ENCODE measurements at regions not wholly inside any gene's neighbourhood (a gene's known extent, or its start where the extent isn't known, plus 50 kb on each side); places are given as distances from the start of the nearest gene placed in this dataset.

GRCh38 chr5:56529666-56530430 lies 285.5 kb upstream of the MAP3K1 start:
- no peaks in the 10 kb centered on the region for H3K9me3 ChIP-seq
- DNase-seq (ENCODE audit: low spot score): no peak
- no peaks in the 10 kb centered on the region for H3K36me3 ChIP-seq
- no peak overlapping the region for H3K27ac ChIP-seq
- no peaks in the 10 kb centered on the region for H3K27me3 ChIP-seq
- no peak overlapping the region for H3K4me3 ChIP-seq
- no peaks in the 10 kb centered on the region for H3K4me1 ChIP-seq
- no peak for TF ChIP-seq CTCF (IDR thresholded peaks at IDR 0.05)

GRCh38 chr5:56527174-56527573 lies 288.2 kb upstream of the MAP3K1 start:
- H3K27ac ChIP-seq: no peak overlapping the region
- H3K27me3 ChIP-seq: no peaks in the 10 kb centered on the region
- H3K4me1 ChIP-seq: peaks cover 0 to 16% of the 10 kb centered on the region in 2 donors
- DNase-seq (ENCODE audit: low spot score): no peak
- no peak overlapping the region for H3K4me3 ChIP-seq
- no peak for TF ChIP-seq CTCF (IDR thresholded peaks at IDR 0.05)
- H3K36me3 ChIP-seq: no peaks in the 10 kb centered on the region
- no peaks in the 10 kb centered on the region for H3K9me3 ChIP-seq

- TF ChIP-seq CTCF (IDR thresholded peaks at IDR 0.05): no peak
- no peaks in the 10 kb centered on the region for H3K27me3 ChIP-seq
- no peak overlapping the region for H3K4me3 ChIP-seq
- H3K36me3 ChIP-seq: no peaks in the 10 kb centered on the region
- H3K27ac ChIP-seq: no peak overlapping the region
- H3K9me3 ChIP-seq: no peaks in the 10 kb centered on the region
- no peak for DNase-seq (ENCODE audit: low spot score)
- peaks cover 0 to 16% of the 10 kb centered on the region in 2 donors for H3K4me1 ChIP-seq
Observed at GRCh38 chr5:56525113-56525512, 290.2 kb upstream of the MAP3K1 start.

GRCh38 chr5:56523790-56524575 lies 290.9 kb upstream of the ANKRD55 start:
- H3K27ac ChIP-seq: peak overlapping the region in 1 of 2 donors; percentile 21

GRCh38 chr5:56522960-56523359 lies 289.8 kb upstream of the ANKRD55 start:
- peak overlapping the region in 1 of 2 donors; percentile 21 for H3K27ac ChIP-seq
- no peaks in the 10 kb centered on the region for H3K9me3 ChIP-seq
- H3K4me1 ChIP-seq: peaks cover 0 to 16% of the 10 kb centered on the region in 2 donors
- peak; percentile 83 for DNase-seq (ENCODE audit: low spot score)
- no peaks in the 10 kb centered on the region for H3K36me3 ChIP-seq
- no peak for TF ChIP-seq CTCF (IDR thresholded peaks at IDR 0.05)
- no peaks in the 10 kb centered on the region for H3K27me3 ChIP-seq
- H3K4me3 ChIP-seq: no peak overlapping the region

More at GRCh38 chr5:56523790-56524575, 290.9 kb upstream of the ANKRD55 start:
- Histone ChIP-seq H3K4me1 (peaks cover 0 to 16% of the 10 kb centered on the region in 2 donors), H3K4me3 (no peak overlapping the region), H3K36me3 (no peaks in the 10 kb centered on the region), H3K27me3 (no peaks in the 10 kb centered on the region), H3K9me3 (no peaks in the 10 kb centered on the region)
- TF ChIP-seq CTCF (IDR thresholded peaks at IDR 0.05): no peak
- DNase-seq (ENCODE audit: low spot score): no peak

Measured in right atrium auricular region (tissue), 2 donors.